ENCODE measurements at regions not wholly inside any gene's neighbourhood (a gene's known extent, or its start where the extent isn't known, plus 50 kb on each side); places are given as distances from the start of the nearest gene placed in this dataset.

GRCh38 chr10:10475812-10476211 lies 541.9 kb upstream of the CELF2 start:
- Histone ChIP-seq H3K36me3 (ENCODE audit: control insufficient read depth in 1 of 2, insufficient read depth in 2 of 2, low read length in 2 of 2) (no peaks in the 10 kb centered on the region), H3K27me3 (ENCODE audit: insufficient read depth, low read length) (no peaks in the 10 kb centered on the region), H4K20me1 (ENCODE audit: insufficient read depth) (no peaks in the 10 kb centered on the region), H3K9me2 (ENCODE audit: insufficient read depth) (no peaks in the 10 kb centered on the region), H3K4me1 (ENCODE audit: control insufficient read depth in 1 of 2, insufficient read depth in 2 of 2, low read length in 2 of 2) (no peaks in the 10 kb centered on the region), H2AFZ (ENCODE audit: low read depth, low read length, poor library complexity, severe bottlenecking) (no peak overlapping the region), H3K9me3 (ENCODE audit: control insufficient read depth in 1 of 2, insufficient read depth in 1 of 2, low read depth in 1 of 2, low read length in 2 of 2) (peaks cover 11 to 28% of the 10 kb centered on the region in 2 experiments; a peak in 2 of 4 replicates), H3K4me2 (ENCODE audit: low read length) (no peak overlapping the region), H3K4me3 (replicated peaks in 1 of 2; ENCODE audit: low read depth in 1 of 2, low read length in 2 of 2) (no peak overlapping the region), H3K9ac (ENCODE audit: low read length) (no peak overlapping the region), H3K27ac (ENCODE audit: low read depth, low read length) (no peak overlapping the region), H3K79me2 (ENCODE audit: insufficient read depth, low read length) (no peaks in the 10 kb centered on the region)
- DNase-seq (ENCODE audit: low read depth, low spot score): no peak
- no peak for ATAC-seq
- TF ChIP-seq CEBPB (IDR thresholded peaks at IDR 0.05; ENCODE audit: low read depth) (no peak), FOSL1 (IDR thresholded peaks at IDR 0.05; ENCODE audit: low read depth) (no peak), ZFX (IDR thresholded peaks at IDR 0.05) (no peak), EGR1 (IDR thresholded peaks at IDR 0.05; ENCODE audit: low read depth) (no peak), ELF1 (IDR thresholded peaks at IDR 0.05; ENCODE audit: borderline replicate concordance, low read depth) (no peak), ZBTB33 (IDR thresholded peaks at IDR 0.05; ENCODE audit: extremely low read depth, insufficient replicate concordance, low read length) (no peak), EZH2 (IDR thresholded peaks at IDR 0.05) (no peak), REST (IDR thresholded peaks at IDR 0.05; ENCODE audit: low read depth) (no peak), SP1 (IDR thresholded peaks at IDR 0.05; ENCODE audit: low read depth) (no peak), CBX3 (IDR thresholded peaks at IDR 0.05; ENCODE audit: low read depth) (no peak), POLR2A (IDR thresholded peaks at IDR 0.05; ENCODE audit: borderline replicate concordance, extremely low read depth, insufficient read depth, insufficient read length) (no peak), CTCF (IDR thresholded peaks at IDR 0.05 in 2 of 3, conservative IDR thresholded peaks at IDR 0.05 in 1 of 3; ENCODE audit: borderline replicate concordance in 1 of 3, insufficient read depth in 1 of 3, low read depth in 2 of 3, low read length in 2 of 3) (no peak)
- CTCF ChIA-PET: no interaction called here
- intact Hi-C loops (cut with micrococcal nuclease): no loop called here
- BruUV-seq (replicated peaks): no TSS peak
- POLR2A ChIA-PET: no interaction called here
- RAD21 ChIA-PET (ENCODE audit: low non-redundant PET in 1 of 2, low total read pairs in 2 of 2, uncharacterized antibody in 2 of 2, unreplicated experiment in 2 of 2): no interaction called here

Data from HCT116 (cell line).